ENCODE measurements at regions not wholly inside any gene's neighbourhood (a gene's known extent, or its start where the extent isn't known, plus 50 kb on each side); places are given as distances from the start of the nearest gene placed in this dataset.

DNA sequence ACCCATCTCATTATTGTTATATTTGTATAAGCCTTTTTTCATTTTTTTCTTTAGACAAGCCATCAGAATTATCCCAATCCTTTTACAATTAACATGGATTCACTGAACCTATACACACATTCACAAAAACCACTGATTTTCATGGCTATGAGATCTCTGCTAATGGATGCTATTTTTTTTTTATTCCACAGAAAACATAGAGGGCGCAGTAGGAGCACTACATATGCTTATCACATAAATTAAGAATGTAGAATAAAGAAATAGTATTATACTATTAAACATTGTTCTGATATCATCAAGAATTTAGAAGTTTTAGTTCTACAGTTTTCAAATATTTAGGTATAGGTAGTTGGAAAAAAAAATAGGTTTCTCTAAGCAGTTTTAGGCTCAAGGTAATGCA lies 1477.4 kb downstream of the ARAP2 start:
- DNase-seq (ENCODE audit: extremely low read depth, low read depth): no peak
- no peak overlapping the region for H3K4me3 ChIP-seq (replicated peaks; ENCODE audit: low read depth, low read length)
- TF ChIP-seq, protein P1, sequence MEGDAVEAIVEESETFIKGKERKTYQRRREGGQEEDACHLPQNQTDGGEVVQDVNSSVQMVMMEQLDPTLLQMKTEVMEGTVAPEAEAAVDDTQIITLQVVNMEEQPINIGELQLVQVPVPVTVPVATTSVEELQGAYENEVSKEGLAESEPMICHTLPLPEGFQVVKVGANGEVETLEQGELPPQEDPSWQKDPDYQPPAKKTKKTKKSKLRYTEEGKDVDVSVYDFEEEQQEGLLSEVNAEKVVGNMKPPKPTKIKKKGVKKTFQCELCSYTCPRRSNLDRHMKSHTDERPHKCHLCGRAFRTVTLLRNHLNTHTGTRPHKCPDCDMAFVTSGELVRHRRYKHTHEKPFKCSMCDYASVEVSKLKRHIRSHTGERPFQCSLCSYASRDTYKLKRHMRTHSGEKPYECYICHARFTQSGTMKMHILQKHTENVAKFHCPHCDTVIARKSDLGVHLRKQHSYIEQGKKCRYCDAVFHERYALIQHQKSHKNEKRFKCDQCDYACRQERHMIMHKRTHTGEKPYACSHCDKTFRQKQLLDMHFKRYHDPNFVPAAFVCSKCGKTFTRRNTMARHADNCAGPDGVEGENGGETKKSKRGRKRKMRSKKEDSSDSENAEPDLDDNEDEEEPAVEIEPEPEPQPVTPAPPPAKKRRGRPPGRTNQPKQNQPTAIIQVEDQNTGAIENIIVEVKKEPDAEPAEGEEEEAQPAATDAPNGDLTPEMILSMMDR (IDR thresholded peaks at IDR 0.05; ENCODE audit: low read depth, low read length, missing control alignments): no peak

DNA sequence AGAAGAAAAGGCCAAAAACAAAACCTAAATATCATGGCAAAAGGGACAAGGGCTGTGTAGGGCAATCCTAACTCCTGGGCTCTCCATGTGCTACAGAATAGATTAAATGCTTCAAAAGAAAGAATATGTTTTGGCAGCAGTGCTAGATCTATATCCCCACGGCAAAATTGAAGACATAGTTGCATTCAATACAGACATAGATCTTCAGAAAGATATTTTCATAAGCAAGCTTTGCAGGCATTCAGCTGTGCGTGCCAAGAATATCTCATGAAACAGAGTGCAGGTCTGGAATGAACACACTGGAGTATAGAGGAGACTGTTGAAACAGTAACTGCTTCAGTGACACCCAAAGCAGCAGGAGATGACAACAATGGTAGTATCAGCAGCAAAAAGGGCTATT lies 1476.9 kb downstream of the ARAP2 start:
- DNase-seq (ENCODE audit: extremely low read depth, low read depth): no peak
- TF ChIP-seq, protein P1 (IDR thresholded peaks at IDR 0.05; ENCODE audit: low read depth, low read length, missing control alignments): no peak
- H3K4me3 ChIP-seq (replicated peaks; ENCODE audit: low read depth, low read length): no peak overlapping the region

DNA sequence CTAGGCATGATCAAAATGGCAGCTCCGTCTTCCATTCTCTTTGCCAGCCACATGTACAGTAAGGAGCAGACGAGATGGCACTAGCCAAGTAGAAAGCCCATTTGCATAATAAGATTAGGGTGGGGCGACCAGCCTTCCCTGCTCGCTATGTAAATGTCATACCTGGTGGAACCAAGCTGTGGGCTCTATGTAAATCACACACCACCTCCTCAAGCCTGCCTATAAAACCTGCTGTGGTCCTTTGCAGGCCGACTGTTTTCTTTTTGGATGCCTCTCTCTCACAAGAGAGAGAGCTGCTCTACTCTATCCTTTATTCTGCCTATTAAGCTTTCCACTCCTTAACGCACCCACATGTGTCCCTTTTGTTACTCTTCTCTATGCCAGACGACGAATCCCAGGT lies 1472.7 kb downstream of the ARAP2 start:
- H3K4me3 ChIP-seq (replicated peaks; ENCODE audit: low read depth, low read length): no peak overlapping the region
- no peak for DNase-seq (ENCODE audit: extremely low read depth, low read depth)
- TF ChIP-seq, protein P1 (IDR thresholded peaks at IDR 0.05; ENCODE audit: low read depth, low read length, missing control alignments): no peak

DNA sequence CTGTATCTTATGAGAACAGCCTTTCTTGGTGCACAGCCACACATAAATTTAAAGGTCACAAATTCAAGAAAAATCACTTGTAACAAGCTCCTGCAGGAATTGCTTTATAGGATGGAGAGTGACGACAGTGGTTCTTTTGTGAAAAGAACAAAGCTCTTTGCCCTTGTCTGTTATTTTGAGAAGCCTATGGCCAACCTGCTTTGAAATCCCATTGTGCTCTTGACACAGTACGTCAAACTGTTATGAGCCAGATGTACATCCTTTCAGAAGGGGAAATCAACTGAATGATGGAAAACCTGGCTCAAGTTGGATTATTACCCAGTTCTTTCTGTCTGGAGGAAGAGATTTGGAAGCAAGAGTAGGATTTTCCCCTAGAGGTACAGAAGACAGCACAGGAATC lies 1454.2 kb downstream of the ARAP2 start:
- H3K4me3 ChIP-seq (replicated peaks; ENCODE audit: low read depth, low read length): no peak overlapping the region
- no peak for DNase-seq (ENCODE audit: extremely low read depth, low read depth)
- TF ChIP-seq, protein P1 (IDR thresholded peaks at IDR 0.05; ENCODE audit: low read depth, low read length, missing control alignments): no peak

DNA sequence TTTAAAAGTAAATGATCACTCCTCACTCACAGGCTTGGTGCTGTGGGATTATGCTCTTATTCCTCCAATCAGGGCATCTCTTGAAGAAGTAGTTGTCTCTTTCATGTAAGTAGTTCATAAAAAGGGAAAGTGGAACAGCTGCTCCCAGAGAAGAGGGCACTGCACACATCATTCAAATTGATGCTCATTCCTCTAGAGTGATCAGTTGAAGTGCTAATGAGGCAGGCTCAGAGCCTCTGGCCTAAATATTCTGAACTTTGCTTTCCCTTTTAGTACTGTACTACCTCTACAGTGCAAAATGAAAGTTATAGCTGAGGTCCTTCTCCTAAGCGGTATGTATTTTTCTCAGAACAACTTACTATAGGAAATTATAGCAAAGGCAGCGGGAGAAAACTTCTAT lies 1453.1 kb downstream of the ARAP2 start:
- no peak overlapping the region for H3K4me3 ChIP-seq (replicated peaks; ENCODE audit: low read depth, low read length)
- TF ChIP-seq, protein P1 (IDR thresholded peaks at IDR 0.05; ENCODE audit: low read depth, low read length, missing control alignments): no peak
- no peak for DNase-seq (ENCODE audit: extremely low read depth, low read depth)

DNA sequence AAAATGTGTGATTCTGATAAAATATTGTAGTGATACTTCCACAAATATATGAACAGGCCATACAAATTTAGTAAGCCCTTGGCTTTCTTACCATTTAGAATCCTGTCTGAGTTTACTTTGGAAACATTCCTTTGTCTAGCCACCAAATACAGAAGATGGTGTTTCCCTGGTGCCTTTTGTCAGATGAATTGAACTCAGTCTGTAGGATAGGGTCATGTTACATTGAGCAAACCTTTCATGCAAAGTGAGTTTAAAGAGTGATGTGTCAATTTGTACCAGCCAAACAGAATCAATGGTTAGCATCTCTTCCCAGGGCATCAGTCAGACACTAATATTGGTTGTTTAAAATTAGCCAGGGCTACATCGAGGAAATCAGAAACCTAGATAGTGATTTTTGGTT lies 1443.4 kb downstream of the ARAP2 start:
- H3K4me3 ChIP-seq (replicated peaks; ENCODE audit: low read depth, low read length): no peak overlapping the region
- TF ChIP-seq, protein P1 (IDR thresholded peaks at IDR 0.05; ENCODE audit: low read depth, low read length, missing control alignments): no peak
- no peak for DNase-seq (ENCODE audit: extremely low read depth, low read depth)

DNA sequence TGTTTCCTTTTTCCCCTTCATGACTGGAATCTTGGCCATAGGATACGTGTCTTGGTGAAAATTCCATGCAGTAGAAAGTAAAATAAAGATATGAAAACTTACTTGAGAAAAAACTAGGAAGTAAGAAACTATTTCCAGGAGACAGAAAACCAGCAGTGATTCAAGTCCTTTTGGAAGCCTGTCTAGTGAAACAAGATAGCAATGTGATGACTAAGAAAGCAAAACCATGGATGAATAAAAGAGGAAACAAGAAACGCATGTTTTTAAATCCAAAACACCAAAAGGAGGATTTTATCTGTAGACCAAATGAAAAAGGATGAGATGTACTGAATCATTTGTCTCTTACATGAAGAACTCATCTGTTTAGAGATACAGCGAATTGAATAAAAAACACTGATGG lies 1430.0 kb downstream of the ARAP2 start:
- DNase-seq (ENCODE audit: extremely low read depth, low read depth): peak; percentile 1
- no peak overlapping the region for H3K4me3 ChIP-seq (replicated peaks; ENCODE audit: low read depth, low read length)
- TF ChIP-seq, protein P1 (IDR thresholded peaks at IDR 0.05; ENCODE audit: low read depth, low read length, missing control alignments): no peak

Data from HFF-Myc (cell line).